ENCODE measurements at regions not wholly inside any gene's neighbourhood (a gene's known extent, or its start where the extent isn't known, plus 50 kb on each side); places are given as distances from the start of the nearest gene placed in this dataset.

- no peak for DNase-seq
These were observed 297.9 kb upstream of the NFE2L3 start for GRCh38 chr7:25854059-25854458.

- DNase-seq: peak; percentile 34
These were observed 297.1 kb upstream of the NFE2L3 start for GRCh38 chr7:25854608-25855497.

- DNase-seq: no peak
These were observed 295.9 kb upstream of the NFE2L3 start for GRCh38 chr7:25855854-25856782.

GRCh38 chr7:25857376-25858067 is 294.5 kb upstream of the NFE2L3 start:
- DNase-seq: no peak

GRCh38 chr7:25858200-25858524 is 293.8 kb upstream of the NFE2L3 start:
- DNase-seq: no peak

GRCh38 chr7:25858525-25859411 is 293.2 kb upstream of the NFE2L3 start:
- no peak for DNase-seq

GRCh38 chr7:25859412-25860274 is 292.4 kb upstream of the NFE2L3 start:
- no peak for DNase-seq

GRCh38 chr7:25860275-25861163 is 291.5 kb upstream of the NFE2L3 start:
- DNase-seq: no peak

- DNase-seq: no peak
These were observed 290.9 kb upstream of the NFE2L3 start for GRCh38 chr7:25861164-25861496.

GRCh38 chr7:25861601-25862260 is 290.3 kb upstream of the NFE2L3 start:
- DNase-seq: no peak

- DNase-seq: peak; percentile 87
These were observed 289.6 kb upstream of the NFE2L3 start for GRCh38 chr7:25862261-25863004.

GRCh38 chr7:25863005-25863728 is 288.8 kb upstream of the NFE2L3 start:
- no peak for DNase-seq

GRCh38 chr7:25863729-25864110 is 288.3 kb upstream of the NFE2L3 start:
- DNase-seq: no peak

- DNase-seq: no peak
These were observed 287.5 kb upstream of the NFE2L3 start for GRCh38 chr7:25864511-25864910.

- DNase-seq: no peak
These were observed 286.9 kb upstream of the NFE2L3 start for GRCh38 chr7:25864943-25865751.

- DNase-seq: no peak
These were observed 283.5 kb upstream of the NFE2L3 start for GRCh38 chr7:25868509-25868908.

- DNase-seq: no peak
These were observed 281.4 kb upstream of the NFE2L3 start for GRCh38 chr7:25870574-25870973.

All from CD4-positive, alpha-beta T cell treated with Interleukin-21 for 1 hour (primary cell).